SKM-1 (cell line): ENCODE measurements at regions not wholly inside any gene's neighbourhood (a gene's known extent, or its start where the extent isn't known, plus 50 kb on each side); places are given as distances from the start of the nearest gene placed in this dataset.
"Not testable (repeated sequence)": the region's sequence is repeated elsewhere in the genome, so short reads cannot be mapped to it uniquely, and the experiment has no call there.

Experiments
- DNase-seq: peaks from one replicate; lab custom pipeline; 2025; ENCODE audit not compliant: unreplicated experiment; lab: John Stamatoyannopoulos, UW

- DNase-seq = no peak
These were observed 139.9 kb downstream of the ARL4A start for GRCh38 chr7:12827219-12827821.

GRCh38 chr7:12827920-12828319, 140.5 kb downstream of the ARL4A start:
- DNase-seq = no peak

- DNase-seq = no peak
These were observed 143.6 kb downstream of the ARL4A start for GRCh38 chr7:12831024-12831423.

GRCh38 chr7:12833829-12834228, 146.4 kb downstream of the ARL4A start:
- no peak for DNase-seq

- DNase-seq = no peak
These were observed 147.3 kb downstream of the ARL4A start for GRCh38 chr7:12834782-12835181.

GRCh38 chr7:12839508-12840153, 152.2 kb downstream of the ARL4A start:
- DNase-seq = no peak

GRCh38 chr7:12844732-12845131, 157.3 kb downstream of the ARL4A start:
- DNase-seq = not testable (repeated sequence)

GRCh38 chr7:12847001-12847400, 159.6 kb downstream of the ARL4A start:
- DNase-seq = no peak

GRCh38 chr7:12851142-12851541, 163.7 kb downstream of the ARL4A start:
- no peak for DNase-seq

GRCh38 chr7:12851841-12852240, 164.4 kb downstream of the ARL4A start:
- no peak for DNase-seq

- DNase-seq = no peak
These were observed 167.6 kb downstream of the ARL4A start for GRCh38 chr7:12855036-12855435.

- DNase-seq = no peak
These were observed 172.3 kb downstream of the ARL4A start for GRCh38 chr7:12859761-12860160.

- no peak for DNase-seq
These were observed 173.6 kb downstream of the ARL4A start for GRCh38 chr7:12861070-12861469.

GRCh38 chr7:12862146-12862545, 174.7 kb downstream of the ARL4A start:
- no peak for DNase-seq

- DNase-seq = no peak
These were observed 177.1 kb downstream of the ARL4A start for GRCh38 chr7:12864470-12865046.

- no peak for DNase-seq
These were observed 178.2 kb downstream of the ARL4A start for GRCh38 chr7:12865593-12865992.

GRCh38 chr7:12866207-12866606, 178.8 kb downstream of the ARL4A start:
- no peak for DNase-seq

GRCh38 chr7:12868027-12868426, 180.6 kb downstream of the ARL4A start:
- no peak for DNase-seq

- no peak for DNase-seq
These were observed 182.8 kb downstream of the ARL4A start for GRCh38 chr7:12870219-12870618.

- no peak for DNase-seq
These were observed 185.1 kb downstream of the ARL4A start for GRCh38 chr7:12872487-12872886.

- DNase-seq = no peak
These were observed 186.1 kb downstream of the ARL4A start for GRCh38 chr7:12873571-12873970.

- no peak for DNase-seq
These were observed 191.7 kb downstream of the ARL4A start for GRCh38 chr7:12879139-12879538.

- DNase-seq = no peak
These were observed 194.3 kb downstream of the ARL4A start for GRCh38 chr7:12881712-12882111.
